BJ (cell line): ENCODE measurements at regions not wholly inside any gene's neighbourhood (a gene's known extent, or its start where the extent isn't known, plus 50 kb on each side); places are given as distances from the start of the nearest gene placed in this dataset.

Experiments used
- CTCF ChIA-PET: fragments of 350-600 bp; formaldehyde crosslinking; extraction: SDS; loops from one replicate; lab custom pipeline; 2021; ENCODE audit warnings: antibody characterized with exemption, inconsistent platforms; lab: Yijun Ruan, JAX
- POLR2A ChIA-PET: fragments of 300-600 bp; sonication (Branson Sonifier 250); formaldehyde crosslinking; extraction: SDS; loops from one replicate; lab custom pipeline; 2021; ENCODE audit warnings: antibody characterized with exemption; lab: Charles Lee
- DNase-seq: peaks from one replicate; pipeline ENCODE4 v3.0.0-alpha.2; 2011; ENCODE audit warnings: low read depth
- H3K27me3 ChIP-seq: 2 replicates; pipeline ENCODE4 v1.6.0; 2011; ENCODE audit warnings: low read length; ENCODE audit not compliant: control insufficient read depth, insufficient read depth
- H3K36me3 ChIP-seq: 2 replicates; pipeline ENCODE4 v1.5.1; 2011; ENCODE audit warnings: low read length; ENCODE audit not compliant: control insufficient read depth, insufficient read depth
- H3K4me3 ChIP-seq: 2 replicates; pipeline ENCODE4 v1.5.1; 2011; ENCODE audit warnings: low read depth, mild to moderate bottlenecking, control low read depth, low read length
- TF ChIP-seq, protein P1 (sequence below): IDR thresholded peaks from 2 replicates; pipeline ENCODE4 v1.5.1; 2011; ENCODE audit warnings: low read depth, mild to moderate bottlenecking, control low read depth, inconsistent platforms, low read length, moderate library complexity; ENCODE audit not compliant: insufficient read depth

DNA sequence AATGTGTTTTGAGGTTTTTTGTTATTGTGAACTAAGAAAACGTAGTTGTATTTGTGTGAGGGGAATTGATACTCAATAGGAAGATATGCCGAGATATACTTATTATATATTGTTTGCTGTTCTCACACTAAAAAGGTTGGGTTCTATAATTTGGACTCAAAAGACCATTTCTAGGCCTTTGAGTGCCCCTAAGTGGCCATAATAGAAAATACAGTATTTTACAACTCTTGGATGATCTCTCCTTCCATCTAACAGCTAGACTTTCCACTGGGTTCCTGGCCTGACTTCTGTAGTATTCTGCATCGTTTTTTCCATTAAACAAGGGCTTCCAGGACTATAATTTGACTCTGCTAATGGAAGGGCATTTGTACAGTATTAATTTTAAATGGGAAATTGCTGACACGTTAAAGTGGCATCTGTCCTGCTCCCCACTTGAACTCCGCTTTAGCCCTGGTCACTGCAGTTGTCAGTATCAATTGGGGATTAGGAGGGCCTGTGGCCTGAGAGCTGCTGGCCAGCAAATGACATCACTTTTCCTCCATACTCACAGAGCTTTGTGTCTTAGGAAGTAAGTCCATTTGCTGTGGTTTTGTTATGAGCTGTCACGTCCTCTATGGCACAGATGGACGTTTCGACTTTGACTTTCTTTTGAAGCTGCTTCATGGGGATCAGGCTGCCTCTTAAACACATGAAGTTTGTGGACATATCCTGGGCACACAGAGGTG lies 176.9 kb downstream of the SLIT2 start:
- Histone ChIP-seq H3K4me3 (no peak overlapping the region), H3K36me3 (no peaks in the 10 kb centered on the region; the same call in 1 of the 2 replicates), H3K27me3 (no peaks in the 10 kb centered on the region)
- ChIA-PET CTCF (interaction anchor here (0.6 to 1.6 kb wide), 4 partner anchors 9 to 15 kb away, joined by 3 to 5 read pairs (median 4); no protein-coding TSS in a partner anchor), POLR2A (no interaction called here)
- TF ChIP-seq, protein P1, sequence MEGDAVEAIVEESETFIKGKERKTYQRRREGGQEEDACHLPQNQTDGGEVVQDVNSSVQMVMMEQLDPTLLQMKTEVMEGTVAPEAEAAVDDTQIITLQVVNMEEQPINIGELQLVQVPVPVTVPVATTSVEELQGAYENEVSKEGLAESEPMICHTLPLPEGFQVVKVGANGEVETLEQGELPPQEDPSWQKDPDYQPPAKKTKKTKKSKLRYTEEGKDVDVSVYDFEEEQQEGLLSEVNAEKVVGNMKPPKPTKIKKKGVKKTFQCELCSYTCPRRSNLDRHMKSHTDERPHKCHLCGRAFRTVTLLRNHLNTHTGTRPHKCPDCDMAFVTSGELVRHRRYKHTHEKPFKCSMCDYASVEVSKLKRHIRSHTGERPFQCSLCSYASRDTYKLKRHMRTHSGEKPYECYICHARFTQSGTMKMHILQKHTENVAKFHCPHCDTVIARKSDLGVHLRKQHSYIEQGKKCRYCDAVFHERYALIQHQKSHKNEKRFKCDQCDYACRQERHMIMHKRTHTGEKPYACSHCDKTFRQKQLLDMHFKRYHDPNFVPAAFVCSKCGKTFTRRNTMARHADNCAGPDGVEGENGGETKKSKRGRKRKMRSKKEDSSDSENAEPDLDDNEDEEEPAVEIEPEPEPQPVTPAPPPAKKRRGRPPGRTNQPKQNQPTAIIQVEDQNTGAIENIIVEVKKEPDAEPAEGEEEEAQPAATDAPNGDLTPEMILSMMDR = peak; percentile 29; the same call in 1 of the 2 replicates
- no peak for DNase-seq

DNA sequence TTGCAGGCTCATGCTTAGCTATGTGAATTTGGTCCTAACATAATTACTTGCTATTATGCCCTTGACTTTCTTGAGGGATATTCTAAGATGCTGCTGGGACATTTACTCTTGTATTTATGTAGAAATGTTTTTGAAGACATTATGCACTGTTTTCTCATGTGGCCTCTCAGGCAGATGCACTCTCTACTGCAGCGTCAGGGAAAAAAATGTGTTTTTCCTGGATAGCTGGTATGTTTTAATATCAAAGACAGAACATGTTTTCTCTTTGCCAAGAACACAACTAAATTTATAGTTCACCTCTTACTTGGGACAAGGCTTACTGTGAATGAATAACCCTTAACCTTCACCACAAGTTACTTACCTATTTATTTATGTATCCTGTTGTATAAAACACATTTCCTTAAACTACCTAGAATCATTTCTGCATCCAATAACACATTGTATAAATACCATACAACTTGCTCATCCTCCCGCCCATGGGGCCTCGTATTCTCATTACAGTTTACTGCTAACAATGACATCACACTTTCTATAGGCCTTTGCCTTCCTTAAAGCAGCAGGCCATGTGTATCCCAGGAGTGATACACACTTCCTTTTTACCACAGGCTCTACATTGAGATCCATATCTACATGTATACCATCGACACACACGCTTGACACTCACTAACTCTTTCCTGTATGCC lies 178.7 kb downstream of the SLIT2 start:
- TF ChIP-seq, protein P1 = no peak
- Histone ChIP-seq H3K4me3 (no peak overlapping the region), H3K36me3 (no peaks in the 10 kb centered on the region; the same call in 1 of the 2 replicates), H3K27me3 (no peaks in the 10 kb centered on the region)
- no peak for DNase-seq
- CTCF ChIA-PET = interaction anchor here (0.7 to 1.6 kb wide), 6 partner anchors 9 to 37 kb away, joined by 3 to 4 read pairs (median 4); no protein-coding TSS in a partner anchor
- POLR2A ChIA-PET = no interaction called here

DNA sequence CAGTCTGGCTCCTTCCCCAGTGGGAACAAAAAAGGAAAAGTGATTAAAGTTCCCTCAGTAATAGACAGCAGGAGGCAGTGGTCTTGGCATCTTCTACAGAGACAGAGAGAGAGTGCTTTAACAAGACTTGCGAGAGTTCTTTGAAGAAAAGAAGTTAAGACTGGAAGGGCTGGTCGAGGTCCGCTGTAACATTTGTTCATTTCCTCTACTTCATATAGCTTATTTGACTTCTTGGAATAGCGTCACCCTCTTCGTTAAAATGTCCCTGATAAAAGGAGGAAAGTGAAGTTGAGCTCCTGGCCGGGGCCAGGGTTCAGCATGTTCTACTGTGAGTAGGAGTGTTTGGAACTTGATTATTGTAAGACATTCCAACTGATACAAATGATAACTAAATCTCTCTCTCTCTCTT lies 179.8 kb downstream of the SLIT2 start:
- ChIA-PET CTCF (interaction anchor here (0.7 kb wide), 1 partner anchor 23 kb away, joined by 3 read pairs; no protein-coding TSS in a partner anchor), POLR2A (no interaction called here)
- Histone ChIP-seq H3K36me3 (no peaks in the 10 kb centered on the region; the same call in 1 of the 2 replicates), H3K4me3 (no peak overlapping the region), H3K27me3 (no peaks in the 10 kb centered on the region)
- TF ChIP-seq, protein P1 = no peak
- no peak for DNase-seq

DNA sequence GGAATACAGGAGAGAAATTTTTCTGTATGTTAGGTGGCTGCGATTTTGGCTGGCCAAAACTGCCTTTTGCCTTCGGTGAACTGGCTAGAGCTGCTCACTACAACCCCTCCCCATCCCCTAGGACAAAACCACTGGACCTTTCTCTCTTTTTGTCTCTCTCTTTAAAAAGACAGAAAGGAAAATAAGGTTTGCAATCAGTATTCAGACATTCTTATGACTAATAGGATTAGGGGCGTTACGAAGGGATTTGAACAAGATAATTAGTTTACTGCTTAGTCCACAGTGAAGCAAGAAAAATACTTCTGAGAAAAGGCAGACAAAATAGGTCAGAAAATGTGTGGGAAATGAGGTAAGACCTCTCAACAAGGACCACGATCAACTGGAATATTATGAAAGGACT lies 180.4 kb downstream of the SLIT2 start:
- DNase-seq = no peak
- H3K4me3 ChIP-seq = no peak overlapping the region
- no peaks in the 10 kb centered on the region; the same call in 1 of the 2 replicates for H3K36me3 ChIP-seq
- TF ChIP-seq, protein P1 = no peak
- CTCF ChIA-PET = interaction anchor here (1.2 kb wide), 1 partner anchor 10 kb away, joined by 5 read pairs; no protein-coding TSS in a partner anchor
- POLR2A ChIA-PET = interaction anchor here (0.7 kb wide), 1 partner anchor 159 kb away, joined by 6 read pairs; no protein-coding TSS in a partner anchor
- H3K27me3 ChIP-seq = no peaks in the 10 kb centered on the region
